ENCODE measurements at regions not wholly inside any gene's neighbourhood (a gene's known extent, or its start where the extent isn't known, plus 50 kb on each side); places are given as distances from the start of the nearest gene placed in this dataset.
"Not testable (repeated sequence)": the region's sequence is repeated elsewhere in the genome, so short reads cannot be mapped to it uniquely, and the experiment has no call there.

DNA sequence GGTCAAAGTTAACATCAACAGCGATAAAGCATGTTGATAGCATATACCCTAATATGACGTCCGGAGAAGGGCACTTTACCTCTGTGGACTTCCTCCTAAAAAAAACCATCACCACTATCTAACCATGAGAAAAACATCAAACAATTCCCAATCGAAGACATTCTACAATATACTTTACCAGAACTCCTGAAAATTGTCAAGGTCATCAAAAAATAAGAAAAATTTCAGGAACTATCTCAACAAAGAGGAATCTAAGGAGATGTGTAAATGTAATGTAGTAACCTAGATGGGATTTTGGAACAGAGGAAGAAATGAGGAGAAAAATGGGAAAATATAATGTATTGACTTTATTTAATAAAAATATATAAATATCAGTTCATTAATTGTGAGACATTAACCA lies 1026.8 kb upstream of the MIR17HG start:
- no peaks in the 10 kb centered on the region for H3K9me3 ChIP-seq
- no peaks in the 10 kb centered on the region for H3K36me3 ChIP-seq
- TF ChIP-seq, protein P1, sequence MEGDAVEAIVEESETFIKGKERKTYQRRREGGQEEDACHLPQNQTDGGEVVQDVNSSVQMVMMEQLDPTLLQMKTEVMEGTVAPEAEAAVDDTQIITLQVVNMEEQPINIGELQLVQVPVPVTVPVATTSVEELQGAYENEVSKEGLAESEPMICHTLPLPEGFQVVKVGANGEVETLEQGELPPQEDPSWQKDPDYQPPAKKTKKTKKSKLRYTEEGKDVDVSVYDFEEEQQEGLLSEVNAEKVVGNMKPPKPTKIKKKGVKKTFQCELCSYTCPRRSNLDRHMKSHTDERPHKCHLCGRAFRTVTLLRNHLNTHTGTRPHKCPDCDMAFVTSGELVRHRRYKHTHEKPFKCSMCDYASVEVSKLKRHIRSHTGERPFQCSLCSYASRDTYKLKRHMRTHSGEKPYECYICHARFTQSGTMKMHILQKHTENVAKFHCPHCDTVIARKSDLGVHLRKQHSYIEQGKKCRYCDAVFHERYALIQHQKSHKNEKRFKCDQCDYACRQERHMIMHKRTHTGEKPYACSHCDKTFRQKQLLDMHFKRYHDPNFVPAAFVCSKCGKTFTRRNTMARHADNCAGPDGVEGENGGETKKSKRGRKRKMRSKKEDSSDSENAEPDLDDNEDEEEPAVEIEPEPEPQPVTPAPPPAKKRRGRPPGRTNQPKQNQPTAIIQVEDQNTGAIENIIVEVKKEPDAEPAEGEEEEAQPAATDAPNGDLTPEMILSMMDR (IDR thresholded peaks at IDR 0.05) = no peak
- H3K4me3 ChIP-seq = no peak overlapping the region
- FAIRE-seq (no peak), ATAC-seq (no peak), DNase-seq (no peak)
- no peaks in the 10 kb centered on the region for H3K4me1 ChIP-seq
- WGBS, 2 donors = 81 to 82% methylated on average over 4 of the region's 4 CpGs
- intact Hi-C loops (cut with DNase I) = no loop called here
- H3K27me3 ChIP-seq = no peaks in the 10 kb centered on the region
- no peak overlapping the region for H3K27ac ChIP-seq

DNA sequence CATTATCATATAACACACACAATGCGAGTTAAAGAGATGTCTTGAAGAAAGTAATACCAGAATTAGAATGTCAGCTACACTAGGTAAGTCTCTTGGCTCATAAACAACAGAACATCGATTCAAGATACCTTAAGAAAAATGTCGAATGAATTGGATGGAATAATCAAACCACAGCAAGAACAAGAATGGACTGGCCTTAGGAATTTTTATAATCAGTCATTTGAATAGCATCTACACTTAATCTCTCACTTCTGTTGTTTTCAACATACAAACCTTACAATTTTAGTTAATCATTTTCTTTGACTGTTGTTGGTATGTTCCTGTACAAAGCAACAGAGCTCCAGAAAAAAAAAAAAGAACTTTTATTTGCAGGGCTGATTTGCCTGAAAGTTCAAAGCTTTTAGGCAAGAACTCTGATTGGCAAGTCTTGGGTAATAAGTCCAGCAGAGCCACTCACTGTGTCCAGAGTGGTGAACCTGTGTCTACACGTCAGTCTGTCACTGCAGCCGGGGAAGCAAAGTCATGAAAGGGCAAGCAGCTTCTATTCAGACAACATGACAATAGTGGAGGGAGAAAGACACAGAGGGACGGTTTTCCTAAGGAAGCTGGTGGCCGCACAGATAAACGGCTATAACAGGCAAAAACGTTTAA lies 1026.1 kb upstream of the MIR17HG start:
- WGBS, 2 donors = 52 to 53% methylated on average over 9 of the region's 9 CpGs
- H3K4me3 ChIP-seq = no peak overlapping the region
- TF ChIP-seq, protein P1 (IDR thresholded peaks at IDR 0.05) = no peak
- DNase-seq (no peak), ATAC-seq (peak in 1 of 4 donors; percentile 24), FAIRE-seq (no peak)
- H3K27me3 ChIP-seq = no peaks in the 10 kb centered on the region
- H3K9me3 ChIP-seq = no peaks in the 10 kb centered on the region
- H3K36me3 ChIP-seq = no peaks in the 10 kb centered on the region
- intact Hi-C loops (cut with DNase I) = no loop called here
- no peaks in the 10 kb centered on the region for H3K4me1 ChIP-seq
- H3K27ac ChIP-seq = no peak overlapping the region

GRCh38 chr13:90329641-90330040 lies 1017.8 kb upstream of the MIR17HG start:
- WGBS, 2 donors = 9 to 14% methylated on average over 1 of the region's 1 CpG
- TF ChIP-seq, protein P1 (IDR thresholded peaks at IDR 0.05) = no peak
- Histone ChIP-seq H3K9me3 (no peaks in the 10 kb centered on the region), H3K27me3 (no peaks in the 10 kb centered on the region), H3K36me3 (no peaks in the 10 kb centered on the region), H3K4me1 (no peaks in the 10 kb centered on the region), H3K27ac (no peak overlapping the region), H3K4me3 (no peak overlapping the region)
- no peak for DNase-seq
- ATAC-seq = no peak
- FAIRE-seq = no peak
- intact Hi-C loops (cut with DNase I) = no loop called here

DNA sequence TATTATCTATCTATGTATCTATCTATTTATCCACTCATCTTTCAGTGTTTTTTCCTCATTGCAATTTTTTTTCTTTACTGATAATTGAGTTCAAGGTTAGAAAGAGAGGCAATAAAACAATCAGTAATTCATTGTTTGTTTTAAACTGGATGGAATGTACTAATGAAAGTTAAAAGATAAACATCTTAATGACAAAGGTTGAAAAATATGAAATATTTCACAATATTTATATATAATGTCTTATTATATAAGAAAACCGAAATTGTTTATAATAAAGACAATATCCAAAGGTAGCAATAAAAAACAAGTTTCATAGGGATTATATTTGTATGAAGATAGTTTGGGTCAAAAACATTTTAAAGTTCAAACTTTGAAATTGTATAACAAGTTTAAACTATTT lies 1015.5 kb upstream of the MIR17HG start:
- H3K4me3 ChIP-seq = no peak overlapping the region
- peak; percentile 78 for FAIRE-seq
- TF ChIP-seq, protein P1 (IDR thresholded peaks at IDR 0.05) = no peak
- H3K36me3 ChIP-seq = no peaks in the 10 kb centered on the region
- peaks cover 0 to 7% (median 0%) of the 10 kb centered on the region in 3 donors for H3K4me1 ChIP-seq
- ATAC-seq = no peak
- no peaks in the 10 kb centered on the region for H3K9me3 ChIP-seq
- H3K27ac ChIP-seq = no peak overlapping the region
- intact Hi-C loops (cut with DNase I) = no loop called here
- WGBS, 2 donors = 33 to 46% methylated on average over 1 of the region's 1 CpG
- no peaks in the 10 kb centered on the region for H3K27me3 ChIP-seq
- DNase-seq = no peak

DNA sequence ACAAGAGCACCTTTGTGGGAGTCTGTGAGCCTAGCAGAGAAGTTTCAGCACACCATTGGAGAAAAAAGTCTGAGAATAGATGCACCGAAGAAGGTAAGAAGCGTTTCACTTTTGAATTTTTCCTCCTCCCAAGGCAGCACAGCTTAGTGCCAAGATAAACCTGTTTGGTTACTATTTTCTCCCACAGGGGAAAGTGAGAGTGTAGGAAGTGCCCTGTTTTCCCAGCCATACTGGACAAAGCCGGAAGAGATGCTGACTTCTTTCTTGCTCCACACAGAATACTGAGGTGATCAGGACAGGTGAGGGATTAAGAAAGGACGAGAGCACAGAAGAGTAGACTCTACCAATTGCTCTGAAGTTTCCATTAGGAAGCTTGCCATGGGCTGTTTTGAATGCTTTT lies 1011.0 kb upstream of the MIR17HG start:
- FAIRE-seq = no peak
- H3K4me3 ChIP-seq = no peak overlapping the region
- TF ChIP-seq, protein P1 (IDR thresholded peaks at IDR 0.05) = no peak
- no peaks in the 10 kb centered on the region for H3K27me3 ChIP-seq
- H3K36me3 ChIP-seq = no peaks in the 10 kb centered on the region
- ATAC-seq = peak in 3 of 4 donors; percentile 44 to 79 (median 65)
- H3K9me3 ChIP-seq = no peaks in the 10 kb centered on the region
- peaks cover 0 to 7% (median 0%) of the 10 kb centered on the region in 3 donors for H3K4me1 ChIP-seq
- intact Hi-C loops (cut with DNase I) = no loop called here
- 26 to 28% methylated on average over 4 of the region's 4 CpGs for WGBS, 2 donors
- no peak overlapping the region for H3K27ac ChIP-seq
- DNase-seq = no peak

DNA sequence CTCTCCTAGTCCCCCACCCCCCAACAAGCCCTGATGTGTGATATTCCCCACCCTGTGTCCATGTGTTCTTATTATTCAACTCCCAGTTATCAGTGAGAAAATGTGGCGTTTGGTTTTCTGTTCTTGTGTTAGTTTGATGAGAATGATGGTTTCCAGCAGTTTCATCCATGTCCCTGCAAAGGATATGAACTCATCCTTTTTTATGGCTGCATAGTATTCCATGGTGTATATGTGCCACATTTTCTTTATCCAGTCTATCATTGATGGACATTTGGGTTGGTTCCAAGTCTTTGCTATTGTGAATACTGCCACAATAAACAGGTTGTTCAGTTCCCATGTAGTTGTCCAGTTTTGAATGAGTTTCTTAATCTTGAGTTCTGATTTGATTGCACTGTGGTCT lies 1006.1 kb upstream of the MIR17HG start:
- H3K36me3 ChIP-seq; DNase-seq; ATAC-seq; H3K4me1 ChIP-seq; H3K4me3 ChIP-seq; H3K27ac ChIP-seq; FAIRE-seq; intact Hi-C loops (cut with DNase I); H3K9me3 ChIP-seq; H3K27me3 ChIP-seq: not testable (repeated sequence)
- WGBS, 2 donors = 40 to 41% methylated on average over 1 of the region's 1 CpG

DNA sequence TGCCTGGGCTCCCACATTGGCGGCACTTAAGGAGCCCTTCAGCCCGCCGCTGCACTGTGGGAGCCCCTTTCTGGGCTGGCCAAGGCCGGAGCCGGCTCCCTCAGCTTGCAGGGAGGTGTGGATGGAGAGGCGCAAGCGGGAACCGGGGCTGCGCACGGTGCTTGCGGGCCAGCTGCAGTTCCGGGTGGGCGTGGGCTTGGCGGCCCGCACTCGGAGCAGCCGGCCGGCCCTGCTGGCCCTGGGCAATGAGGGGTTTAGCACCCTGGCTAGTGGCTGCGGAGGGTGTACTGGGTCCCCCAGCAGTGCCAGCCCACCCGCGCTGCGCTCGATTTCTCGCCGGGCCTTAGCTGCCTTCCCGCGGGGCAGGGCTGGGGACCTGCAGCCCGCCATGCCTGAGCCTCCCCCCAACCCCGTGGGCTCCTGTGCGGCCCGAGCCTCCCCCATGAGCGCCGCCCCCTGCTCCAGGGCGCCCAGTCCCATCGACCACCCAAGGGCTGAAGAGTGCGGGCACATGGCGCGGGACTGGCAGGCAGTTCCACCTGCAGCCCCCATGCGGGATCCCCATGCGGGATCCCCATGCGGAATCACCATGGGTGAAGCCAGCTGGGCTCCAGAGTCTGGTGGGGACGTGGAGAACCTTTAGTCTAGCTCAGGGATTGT lies 998.9 kb upstream of the MIR17HG start:
- H3K4me1 ChIP-seq; FAIRE-seq; H3K9me3 ChIP-seq; H3K27ac ChIP-seq; H3K36me3 ChIP-seq; intact Hi-C loops (cut with DNase I); ATAC-seq; H3K4me3 ChIP-seq; H3K27me3 ChIP-seq: not testable (repeated sequence)
- 95 to 97% methylated on average over 32 to 42 of the region's 42 CpGs for WGBS, 2 donors
- DNase-seq = peak in 1 of 6 donors; percentile 38
